Neural cell (in vitro differentiated cells): ENCODE measurements at regions not wholly inside any gene's neighbourhood (a gene's known extent, or its start where the extent isn't known, plus 50 kb on each side); places are given as distances from the start of the nearest gene placed in this dataset.

ENCODE experiments used
- CTCF ChIP-seq: fragments of 450-650 bp; IDR thresholded peaks from 2 replicates; pipeline ENCODE4 v1.5.1; 2014; ENCODE audit warnings: antibody characterized with exemption, mild to moderate bottlenecking, moderate library complexity; ENCODE audit not compliant: poor library complexity, severe bottlenecking
- TAF1 ChIP-seq: IDR thresholded peaks from 2 replicates; pipeline ENCODE4 v1.6.1; 2012; ENCODE audit warnings: low read depth

GRCh38 chr2:195559431-195559914, 97.6 kb upstream of the SLC39A10 start:
- TF ChIP-seq CTCF (no peak), TAF1 (no peak)
